Chondrocyte (in vitro differentiated cells): ENCODE measurements at regions not wholly inside any gene's neighbourhood (a gene's known extent, or its start where the extent isn't known, plus 50 kb on each side); places are given as distances from the start of the nearest gene placed in this dataset.

Experiments
- DNase-seq: peaks from one replicate; pipeline ENCODE4 v3.0.0; 2021; ENCODE audit warnings: mixed read lengths, low spot score
- H3K27ac Mint-ChIP-seq: one replicate; pipeline ENCODE4 v1.8.0; 2021; ENCODE audit warnings: mild to moderate bottlenecking, moderate library complexity, mixed read lengths; ENCODE audit not compliant: unreplicated experiment
- H3K27me3 Mint-ChIP-seq: 2 replicates; pipeline ENCODE4 v1.8.0; 2021; ENCODE audit warnings: low read depth, mixed read lengths
- H3K36me3 Mint-ChIP-seq: 2 replicates; pipeline ENCODE4 v1.8.0; 2021; ENCODE audit warnings: low read depth, mixed read lengths
- H3K4me1 Mint-ChIP-seq: 2 replicates; pipeline ENCODE4 v1.8.0; 2021; ENCODE audit warnings: low read depth, mild to moderate bottlenecking, mixed read lengths
- H3K4me3 Mint-ChIP-seq: one replicate; pipeline ENCODE4 v1.8.0; 2021; ENCODE audit warnings: mild to moderate bottlenecking, moderate library complexity, mixed read lengths; ENCODE audit not compliant: unreplicated experiment
- H3K9me3 Mint-ChIP-seq: 2 replicates; pipeline ENCODE4 v1.8.0; 2021; ENCODE audit warnings: low read depth, mixed read lengths
- TF ChIP-seq, protein P1 (sequence below): fragments of 200-600 bp; sonication (generic); IDR thresholded peaks from 2 replicates; pipeline ENCODE4 v1.5.0; 2021; ENCODE audit warnings: antibody characterized with exemption, mild to moderate bottlenecking, moderate library complexity

DNA sequence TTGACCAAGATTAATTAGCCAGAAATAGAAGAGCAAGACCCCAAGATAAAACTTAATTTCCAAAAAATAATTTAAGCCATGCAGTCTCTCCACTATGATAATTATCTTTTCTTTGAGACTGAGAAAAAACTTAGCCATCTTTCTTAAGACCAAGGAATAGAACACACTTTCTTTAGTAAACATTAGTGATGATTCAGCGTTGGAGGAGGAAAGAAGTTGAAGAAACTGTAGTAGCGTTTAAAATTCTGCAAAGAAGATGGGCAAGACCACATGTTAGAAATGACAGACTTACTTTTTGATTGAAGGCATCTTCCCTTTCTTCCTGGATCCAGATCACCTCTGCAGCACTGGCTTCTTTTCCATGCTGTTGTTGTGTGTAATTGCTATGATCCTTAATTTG is 124.8 kb upstream of the RASSF8 start:
- no peak overlapping the region for H3K27ac Mint-ChIP-seq

DNA sequence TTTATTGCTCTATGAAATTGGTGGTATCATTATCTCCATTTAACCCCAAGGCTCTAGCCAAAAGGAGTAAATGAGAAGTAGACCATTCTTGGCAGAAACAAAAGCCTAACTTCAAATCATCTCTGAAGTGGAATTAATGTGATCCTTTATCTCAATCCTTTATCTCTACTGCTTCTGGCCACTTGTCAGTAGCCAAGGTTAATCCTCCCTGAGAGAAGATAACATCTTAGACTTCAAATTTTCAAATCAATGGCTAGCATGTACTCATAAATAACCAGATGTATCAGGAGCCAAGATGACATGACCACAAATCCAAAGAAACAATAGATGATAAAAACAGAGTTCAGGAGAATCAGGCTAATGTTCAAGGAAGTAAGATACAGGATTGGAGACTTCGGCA is 123.1 kb upstream of the RASSF8 start:
- Mint-ChIP-seq H3K9me3 (peaks cover 9% of the 10 kb centered on the region), H3K36me3 (peaks cover 1% of the 10 kb centered on the region), H3K27ac (no peak overlapping the region), H3K4me1 (peaks cover 18% of the 10 kb centered on the region), H3K4me3 (no peak overlapping the region), H3K27me3 (no peaks in the 10 kb centered on the region)
- TF ChIP-seq, protein P1, sequence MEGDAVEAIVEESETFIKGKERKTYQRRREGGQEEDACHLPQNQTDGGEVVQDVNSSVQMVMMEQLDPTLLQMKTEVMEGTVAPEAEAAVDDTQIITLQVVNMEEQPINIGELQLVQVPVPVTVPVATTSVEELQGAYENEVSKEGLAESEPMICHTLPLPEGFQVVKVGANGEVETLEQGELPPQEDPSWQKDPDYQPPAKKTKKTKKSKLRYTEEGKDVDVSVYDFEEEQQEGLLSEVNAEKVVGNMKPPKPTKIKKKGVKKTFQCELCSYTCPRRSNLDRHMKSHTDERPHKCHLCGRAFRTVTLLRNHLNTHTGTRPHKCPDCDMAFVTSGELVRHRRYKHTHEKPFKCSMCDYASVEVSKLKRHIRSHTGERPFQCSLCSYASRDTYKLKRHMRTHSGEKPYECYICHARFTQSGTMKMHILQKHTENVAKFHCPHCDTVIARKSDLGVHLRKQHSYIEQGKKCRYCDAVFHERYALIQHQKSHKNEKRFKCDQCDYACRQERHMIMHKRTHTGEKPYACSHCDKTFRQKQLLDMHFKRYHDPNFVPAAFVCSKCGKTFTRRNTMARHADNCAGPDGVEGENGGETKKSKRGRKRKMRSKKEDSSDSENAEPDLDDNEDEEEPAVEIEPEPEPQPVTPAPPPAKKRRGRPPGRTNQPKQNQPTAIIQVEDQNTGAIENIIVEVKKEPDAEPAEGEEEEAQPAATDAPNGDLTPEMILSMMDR, result no peak
- no peak for DNase-seq

More for the DNA sequence above, 124.8 kb upstream of the RASSF8 start:
- no peak overlapping the region for H3K4me3 Mint-ChIP-seq
- TF ChIP-seq, protein P1, result no peak
- no peak for DNase-seq
- H3K9me3 Mint-ChIP-seq, result peaks cover 7% of the 10 kb centered on the region
- peaks cover 1% of the 10 kb centered on the region for H3K36me3 Mint-ChIP-seq
- no peaks in the 10 kb centered on the region for H3K27me3 Mint-ChIP-seq
- H3K4me1 Mint-ChIP-seq, result peaks cover 26% of the 10 kb centered on the region

DNA sequence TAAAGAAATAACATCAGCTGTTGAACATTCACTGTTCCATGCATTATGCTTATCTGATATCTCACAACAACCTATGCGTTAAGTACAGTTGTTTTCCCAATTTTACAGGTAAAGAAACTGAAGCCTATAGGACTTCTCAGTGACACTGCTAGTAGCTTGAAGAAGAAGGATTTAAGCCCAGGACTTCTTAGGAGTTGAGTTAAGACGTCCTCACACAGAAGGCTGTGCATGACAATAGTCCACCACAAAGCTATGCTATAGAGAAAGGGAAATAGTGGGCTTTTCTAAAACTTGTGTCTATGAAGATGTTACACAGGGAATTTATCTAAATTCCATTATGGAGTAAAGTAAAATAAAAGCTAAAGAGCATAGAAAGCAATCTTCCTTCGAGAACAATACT is 120.5 kb upstream of the RASSF8 start:
- Mint-ChIP-seq H3K4me1 (peaks cover 31% of the 10 kb centered on the region), H3K27me3 (no peaks in the 10 kb centered on the region), H3K9me3 (peaks cover 9% of the 10 kb centered on the region), H3K4me3 (no peak overlapping the region), H3K27ac (no peak overlapping the region), H3K36me3 (peaks cover 1% of the 10 kb centered on the region)
- DNase-seq, result no peak
- TF ChIP-seq, protein P1, result no peak

DNA sequence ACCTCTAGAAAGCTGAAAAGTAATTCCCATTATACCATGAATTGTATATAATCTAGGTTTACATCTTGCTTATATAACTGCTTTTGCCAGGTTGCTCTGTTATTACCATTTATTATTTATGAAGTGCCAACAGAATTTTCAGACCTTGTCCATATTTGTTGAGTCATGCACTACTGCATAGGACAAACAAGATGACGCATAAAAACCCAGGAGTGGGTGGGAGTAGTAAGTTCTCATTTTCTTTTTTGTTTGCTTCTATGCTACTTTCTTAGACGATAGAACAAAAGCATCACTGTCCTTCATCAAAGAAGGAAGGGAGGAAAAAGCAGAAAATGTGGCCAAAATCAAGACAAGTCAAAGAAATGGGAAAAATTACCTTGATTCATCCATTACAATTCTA is 119.0 kb upstream of the RASSF8 start:
- H3K27me3 Mint-ChIP-seq, result no peaks in the 10 kb centered on the region
- DNase-seq, result no peak
- H3K36me3 Mint-ChIP-seq, result peaks cover 1% of the 10 kb centered on the region

DNA sequence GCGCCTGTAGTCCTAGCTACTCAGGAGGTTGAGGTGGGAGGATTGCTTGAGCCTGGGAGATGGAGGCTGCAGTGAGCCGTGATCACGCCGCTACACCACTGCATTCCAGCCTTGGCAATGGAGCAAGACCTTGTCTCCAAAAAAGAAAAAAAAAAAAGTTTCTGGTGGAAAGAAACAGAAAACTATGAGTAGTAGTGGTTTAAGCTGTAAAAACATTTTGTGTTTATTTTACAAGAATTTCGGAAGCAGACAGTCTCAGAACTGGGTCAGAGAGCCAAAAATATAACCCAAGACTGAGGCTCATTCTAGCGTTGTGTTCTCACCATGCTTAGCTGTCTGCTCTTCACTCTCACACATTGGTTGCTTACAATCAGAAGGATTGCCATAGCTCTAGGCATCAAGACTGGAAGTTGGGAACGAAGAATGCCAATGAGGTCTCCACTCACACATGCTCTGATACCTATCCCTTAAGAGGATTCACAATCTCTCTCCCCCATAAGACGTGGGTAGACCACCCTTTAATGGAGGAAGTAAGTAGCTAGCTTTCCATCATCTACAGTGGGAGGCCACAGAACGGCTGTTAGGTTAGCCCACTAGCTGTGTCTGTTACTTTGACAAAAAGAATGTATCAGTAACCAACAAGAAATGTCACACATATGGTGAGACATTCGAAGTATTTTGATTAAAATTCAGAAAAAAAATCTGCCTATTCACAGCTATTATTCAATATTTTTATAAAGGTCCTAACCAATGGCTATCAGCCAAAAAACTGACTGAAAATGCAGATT is 117.6 kb upstream of the RASSF8 start:
- DNase-seq, result no peak
- H3K27ac Mint-ChIP-seq, result peak overlapping the region; percentile 76

More for the DNA sequence above, 119.0 kb upstream of the RASSF8 start:
- peaks cover 9% of the 10 kb centered on the region for H3K9me3 Mint-ChIP-seq
- no peak overlapping the region for H3K27ac Mint-ChIP-seq
- peaks cover 25% of the 10 kb centered on the region for H3K4me1 Mint-ChIP-seq
- TF ChIP-seq, protein P1, result no peak
- H3K4me3 Mint-ChIP-seq, result no peak overlapping the region

More for the DNA sequence above, 117.6 kb upstream of the RASSF8 start:
- Mint-ChIP-seq H3K4me3 (no peak overlapping the region), H3K4me1 (peaks cover 25% of the 10 kb centered on the region), H3K27me3 (no peaks in the 10 kb centered on the region), H3K9me3 (peaks cover 7% of the 10 kb centered on the region), H3K36me3 (peaks cover 1% of the 10 kb centered on the region)
- TF ChIP-seq, protein P1, result no peak
